ENCODE measurements at regions not wholly inside any gene's neighbourhood (a gene's known extent, or its start where the extent isn't known, plus 50 kb on each side); places are given as distances from the start of the nearest gene placed in this dataset.

DNA sequence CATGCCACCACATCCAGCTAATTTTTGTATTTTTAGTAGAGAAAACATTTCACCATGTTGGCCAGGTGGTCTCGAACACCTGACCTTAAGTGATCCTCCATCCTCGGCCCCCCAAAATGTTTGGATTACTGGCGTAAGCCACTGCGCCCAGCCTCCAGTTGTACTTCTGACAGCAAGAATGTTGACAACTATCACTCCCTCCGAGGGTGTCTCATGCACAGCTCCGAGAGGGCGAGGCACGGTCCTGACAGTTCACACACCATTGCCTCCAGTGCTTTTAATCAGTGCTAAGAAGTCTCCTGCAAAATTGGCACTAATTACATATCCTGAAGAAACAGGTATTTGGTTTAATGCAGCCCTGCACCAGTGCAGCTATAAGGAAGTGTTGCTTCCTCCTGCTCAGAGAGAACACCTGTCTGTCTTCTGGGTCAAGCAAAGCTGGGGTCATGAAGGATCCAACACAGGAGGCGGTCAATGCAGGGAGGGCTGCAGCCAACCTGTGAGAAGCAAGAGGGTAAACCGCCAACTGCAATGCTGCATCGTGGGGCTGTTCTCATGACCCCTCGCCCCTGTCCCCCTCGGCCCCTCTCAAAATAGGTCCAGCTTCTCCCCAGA is 184.0 kb downstream of the MED10 start:
- FAIRE-seq (no peak), DNase-seq (ENCODE audit: low read depth in 1 of 2, low spot score in 2 of 2) (no peak)
- no peak overlapping the region for H3K56ac ChIP-seq (replicated peaks; ENCODE audit: insufficient read length, low read depth, low read length)
- 0 out of 4 replicates have a peak, but pooled peaks cover 0 to 4% of the 10 kb centered on the region in 2 experiments for H3K9me3 ChIP-seq (ENCODE audit: insufficient read depth in 2 of 2, low read depth in 1 of 2, low read length in 1 of 2)
- no peak overlapping the region for H2BK5ac ChIP-seq (ENCODE audit: low read depth, low read length)
- no peak overlapping the region for H3K4me3 ChIP-seq (ENCODE audit: extremely low read depth in 1 of 4, insufficient read depth in 2 of 4, low read depth in 3 of 4, low read length in 4 of 4)
- no peak overlapping the region for H3K18ac ChIP-seq (ENCODE audit: extremely low read depth, low read length)
- H4K91ac ChIP-seq (replicated peaks; ENCODE audit: insufficient read length, low read length) = no peak overlapping the region
- no peak overlapping the region for H3K4me2 ChIP-seq (ENCODE audit: insufficient read depth in 1 of 2, low read depth in 2 of 2, low read length in 2 of 2)
- H3K79me2 ChIP-seq (ENCODE audit: control insufficient read depth in 1 of 2, insufficient read depth in 2 of 2, low read length in 2 of 2) = no peaks in the 10 kb centered on the region
- CTCF ChIA-PET (ENCODE audit: partially characterized antibody) = interaction anchor here (1.0 to 1.8 kb wide), 3 partner anchors 8 to 16 kb away, joined by 3 to 4 read pairs (median 3); no protein-coding TSS in a partner anchor
- H2BK20ac ChIP-seq (ENCODE audit: low read length) = no peak overlapping the region
- H3K36me3 ChIP-seq (ENCODE audit: control insufficient read depth in 2 of 4, insufficient read depth in 4 of 4, low read length in 3 of 4) = no peaks in the 10 kb centered on the region
- peaks cover under 1% of the 10 kb centered on the region; the same call in 1 of the 2 replicates for H3K23me2 ChIP-seq (ENCODE audit: low read depth, low read length)
- peaks cover 0 to under 1% of the 10 kb centered on the region in 2 experiments for H4K20me1 ChIP-seq (replicated peaks in 1 of 2; ENCODE audit: control insufficient read depth in 1 of 2, insufficient read depth in 2 of 2, low read length in 2 of 2)
- 90% methylated on average over 9 of the region's 13 CpGs; no CpG with 5 or more reads in 1 of the 2 experiments for WGBS, 2 experiments (ENCODE audit: extremely low coverage in 1 of 2, insufficient coverage in 1 of 2, insufficient read length in 1 of 2, insufficient replicate concordance in 2 of 2, low coverage in 1 of 2, low lambda C conversion rate in 2 of 2, missing lambda C conversion rate in 1 of 2)
- H2AK5ac ChIP-seq (ENCODE audit: low read depth, low read length) = no peak overlapping the region
- no peaks in the 10 kb centered on the region for H3K27me3 ChIP-seq (replicated peaks in 1 of 4; ENCODE audit: control insufficient read depth in 3 of 4, extremely low read depth in 1 of 4, insufficient read depth in 3 of 4, low read length in 3 of 4)
- no peak overlapping the region for H4K8ac ChIP-seq (ENCODE audit: extremely low read depth, insufficient read depth, low read length)
- no peak overlapping the region for H3K14ac ChIP-seq (ENCODE audit: insufficient read length)
- H3K23ac ChIP-seq (ENCODE audit: insufficient read length) = no peak overlapping the region
- POLR2A ChIA-PET (ENCODE audit: partially characterized antibody) = no interaction called here
- no peaks in the 10 kb centered on the region; a peak in 1 of 7 replicates for H3K4me1 ChIP-seq (replicated peaks in 1 of 4; ENCODE audit: control insufficient read depth in 3 of 4, insufficient read depth in 4 of 4, low read length in 3 of 4)
- H2BK15ac ChIP-seq (ENCODE audit: low read length) = no peak overlapping the region
- H2AFZ ChIP-seq (ENCODE audit: low read length) = no peak overlapping the region
- no peak overlapping the region for H3K27ac ChIP-seq (ENCODE audit: low read depth, low read length)
- H3K9ac ChIP-seq (replicated peaks in 1 of 4; ENCODE audit: extremely low read depth in 1 of 4, low read depth in 3 of 4, low read length in 3 of 4) = no peak overlapping the region
- TF ChIP-seq, protein P1, sequence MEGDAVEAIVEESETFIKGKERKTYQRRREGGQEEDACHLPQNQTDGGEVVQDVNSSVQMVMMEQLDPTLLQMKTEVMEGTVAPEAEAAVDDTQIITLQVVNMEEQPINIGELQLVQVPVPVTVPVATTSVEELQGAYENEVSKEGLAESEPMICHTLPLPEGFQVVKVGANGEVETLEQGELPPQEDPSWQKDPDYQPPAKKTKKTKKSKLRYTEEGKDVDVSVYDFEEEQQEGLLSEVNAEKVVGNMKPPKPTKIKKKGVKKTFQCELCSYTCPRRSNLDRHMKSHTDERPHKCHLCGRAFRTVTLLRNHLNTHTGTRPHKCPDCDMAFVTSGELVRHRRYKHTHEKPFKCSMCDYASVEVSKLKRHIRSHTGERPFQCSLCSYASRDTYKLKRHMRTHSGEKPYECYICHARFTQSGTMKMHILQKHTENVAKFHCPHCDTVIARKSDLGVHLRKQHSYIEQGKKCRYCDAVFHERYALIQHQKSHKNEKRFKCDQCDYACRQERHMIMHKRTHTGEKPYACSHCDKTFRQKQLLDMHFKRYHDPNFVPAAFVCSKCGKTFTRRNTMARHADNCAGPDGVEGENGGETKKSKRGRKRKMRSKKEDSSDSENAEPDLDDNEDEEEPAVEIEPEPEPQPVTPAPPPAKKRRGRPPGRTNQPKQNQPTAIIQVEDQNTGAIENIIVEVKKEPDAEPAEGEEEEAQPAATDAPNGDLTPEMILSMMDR (IDR thresholded peaks at IDR 0.05; ENCODE audit: control extremely low read depth in 1 of 3, insufficient read depth in 1 of 3, low read depth in 1 of 3, low read length in 3 of 3) = no peak
- TF ChIP-seq POU5F1 (IDR thresholded peaks at IDR 0.05; ENCODE audit: low read depth, low read length) (no peak), KDM4A (IDR thresholded peaks at IDR 0.05; ENCODE audit: low read depth, low read length, severe bottlenecking) (no peak), BRCA1 (IDR thresholded peaks at IDR 0.05; ENCODE audit: low read depth, low read length) (no peak)
- no peak overlapping the region for H3K4ac ChIP-seq (replicated peaks; ENCODE audit: insufficient read length, low read depth, low read length)
- H2BK120ac ChIP-seq (replicated peaks; ENCODE audit: low read depth, low read length) = no peak overlapping the region
- no peak overlapping the region for H2BK12ac ChIP-seq (ENCODE audit: low read depth, low read length)
- H4K5ac ChIP-seq (ENCODE audit: insufficient read length, low read depth, low read length) = no peak overlapping the region
- H3K79me1 ChIP-seq (ENCODE audit: low read depth, low read length) = no peaks in the 10 kb centered on the region

Measured in H1 (cell line).